Panc1 (cell line): ENCODE measurements at regions not wholly inside any gene's neighbourhood (a gene's known extent, or its start where the extent isn't known, plus 50 kb on each side); places are given as distances from the start of the nearest gene placed in this dataset.
"Not testable (repeated sequence)": the region's sequence is repeated elsewhere in the genome, so short reads cannot be mapped to it uniquely, and the experiment has no call there.

ENCODE experiments used
- ATAC-seq: fragments of 200-7000 bp; cut with Tn5 transposase; 2 replicates; pipeline ENCODE4 v1.9.1; 2020; ENCODE audit warnings: mild to moderate bottlenecking, moderate library complexity
- BruUV-seq: library from RNA; stranded (reverse); fragments of 400-500 nt; replicated peaks from 2 replicates; lab custom pipeline; 2021; lab: Mats Ljungman, UMichigan
- CTCF ChIA-PET: fragments of 300-600 bp; sonication (Branson Sonifier 250); formaldehyde crosslinking; loops from one replicate; lab custom pipeline; 2022; ENCODE audit warnings: antibody characterized with exemption; lab: Charles Lee
- POLR2A ChIA-PET: fragments of 300-600 bp; sonication (Branson Sonifier 250); formaldehyde crosslinking; loops from one replicate; lab custom pipeline; 2022; ENCODE audit warnings: antibody characterized with exemption; lab: Charles Lee
- DNase-seq: peaks from one replicate; pipeline ENCODE4 v3.0.0-alpha.2; 2010; ENCODE audit warnings: low read depth, low spot score
- H3K27ac ChIP-seq: 2 replicates; pipeline ENCODE4 v1.5.1; 2011; ENCODE audit warnings: mild to moderate bottlenecking, low read length, inconsistent platforms
- H3K27me3 ChIP-seq: fragments of 200-500 bp; sonication (Bioruptor generic); 2 replicates; pipeline ENCODE4 v1.6.0; 2014; ENCODE audit warnings: low read length, inconsistent platforms; ENCODE audit not compliant: control insufficient read depth, insufficient read depth
- H3K36me3 ChIP-seq: fragments of 200-500 bp; sonication (Bioruptor generic); 2 replicates; pipeline ENCODE4 v1.5.1; 2014; ENCODE audit warnings: inconsistent platforms, mild to moderate bottlenecking, low read length, moderate library complexity; ENCODE audit not compliant: control insufficient read depth, insufficient read depth
- H3K4me1 ChIP-seq: 2 replicates; pipeline ENCODE4 v1.5.1; 2011; ENCODE audit warnings: inconsistent platforms, mild to moderate bottlenecking, low read length, moderate library complexity; ENCODE audit not compliant: control insufficient read depth, insufficient read depth
- H3K4me3 ChIP-seq, 2 experiments: 2 replicates each; pipeline ENCODE4 v1.5.1; 2011 to 2012; ENCODE audit warnings: low read depth in 2 of 2, low read length in 2 of 2, mild to moderate bottlenecking in 2 of 2, inconsistent platforms in 1 of 2, moderate library complexity in 1 of 2
- H3K9me3 ChIP-seq: fragments of 200-500 bp; sonication (Bioruptor generic); 2 replicates; pipeline ENCODE4 v1.5.1; 2014; ENCODE audit warnings: low read depth, mild to moderate bottlenecking, inconsistent platforms, low read length, moderate library complexity; ENCODE audit not compliant: control insufficient read depth, insufficient read depth
- CTCF ChIP-seq: fragments of 450-650 bp; IDR thresholded peaks from 2 replicates; pipeline ENCODE4 v1.5.1; 2017; ENCODE audit warnings: mild to moderate bottlenecking
- POLR2AphosphoS5 ChIP-seq: IDR thresholded peaks from 2 replicates; pipeline ENCODE4 v1.6.1; 2012; ENCODE audit warnings: mild to moderate bottlenecking, low read depth, low read length, moderate library complexity
- SIN3A ChIP-seq: IDR thresholded peaks from 2 replicates; pipeline ENCODE4 v1.6.1; 2012; ENCODE audit warnings: low read depth, mild to moderate bottlenecking, low read length, moderate library complexity, borderline replicate concordance; ENCODE audit not compliant: insufficient read depth
- TCF7L2 ChIP-seq: IDR thresholded peaks from 2 replicates; pipeline ENCODE4 v1.6.1; 2011; ENCODE audit warnings: mild to moderate bottlenecking, low read depth, low read length, inconsistent platforms
- in situ Hi-C: cut with HindIII; loops from 2 replicates; pipeline ENCODE4 v1.10.0; 2016; ENCODE audit warnings: low sequenced_read_pairs, low pct_unique_long_range_greater_than_20kb
- intact Hi-C: fragments of 100-400 bp; cut with micrococcal nuclease; formaldehyde crosslinking; loops from one replicate; pipeline ENCODE4 v1.10.0; 2022; ENCODE audit not compliant: unreplicated experiment

GRCh38 chr5:57085306-57086081, 88.4 kb upstream of the GPBP1 start:
- H3K4me1 ChIP-seq: no peaks in the 10 kb centered on the region
- TF ChIP-seq TCF7L2 (no peak), SIN3A (no peak), POLR2AphosphoS5 (no peak), CTCF (no peak)
- no TSS peak for BruUV-seq
- H3K36me3 ChIP-seq: no peaks in the 10 kb centered on the region
- no peak for ATAC-seq
- in situ Hi-C loops (no loop called here), intact Hi-C loops (loop anchor here (10.0 kb wide), 1 partner anchor 131 kb away; the partner anchor contains the start of gene MIER3)
- CTCF ChIA-PET: no interaction called here
- no peak overlapping the region for H3K27ac ChIP-seq
- DNase-seq: no peak
- H3K27me3 ChIP-seq: no peaks in the 10 kb centered on the region
- H3K4me3 ChIP-seq: no peak overlapping the region
- POLR2A ChIA-PET: no interaction called here
- no peaks in the 10 kb centered on the region for H3K9me3 ChIP-seq

- in situ Hi-C loops, CTCF ChIA-PET, ATAC-seq, H3K36me3 ChIP-seq, H3K9me3 ChIP-seq, BruUV-seq, DNase-seq, H3K4me1 ChIP-seq, H3K27me3 ChIP-seq, H3K27ac ChIP-seq, POLR2A ChIA-PET, H3K4me3 ChIP-seq: not testable (repeated sequence)
- intact Hi-C loops: loop anchor here (10.0 kb wide), 1 partner anchor 133 kb away; the partner anchor contains the start of gene MIER3
Observed at GRCh38 chr5:57087947-57088346, 85.9 kb upstream of the GPBP1 start.

GRCh38 chr5:57094753-57095683, 78.8 kb upstream of the GPBP1 start:
- DNase-seq (no peak), ATAC-seq (peak; percentile 87)
- Histone ChIP-seq H3K9me3 (no peaks in the 10 kb centered on the region), H3K4me1 (no peaks in the 10 kb centered on the region), H3K36me3 (no peaks in the 10 kb centered on the region), H3K27ac (no peak overlapping the region), H3K4me3 (no peak overlapping the region), H3K27me3 (no peaks in the 10 kb centered on the region)
- ChIA-PET POLR2A (no interaction called here), CTCF (interaction anchor here (1.2 kb wide), 1 partner anchor 144 kb away, joined by 4 read pairs; no protein-coding TSS in a partner anchor)
- TF ChIP-seq TCF7L2 (no peak), CTCF (peak; percentile 57)
- no TSS peak for BruUV-seq
- in situ Hi-C loops (no loop called here), intact Hi-C loops (no loop called here)
